ENCODE measurements at regions not wholly inside any gene's neighbourhood (a gene's known extent, or its start where the extent isn't known, plus 50 kb on each side); places are given as distances from the start of the nearest gene placed in this dataset.

DNA sequence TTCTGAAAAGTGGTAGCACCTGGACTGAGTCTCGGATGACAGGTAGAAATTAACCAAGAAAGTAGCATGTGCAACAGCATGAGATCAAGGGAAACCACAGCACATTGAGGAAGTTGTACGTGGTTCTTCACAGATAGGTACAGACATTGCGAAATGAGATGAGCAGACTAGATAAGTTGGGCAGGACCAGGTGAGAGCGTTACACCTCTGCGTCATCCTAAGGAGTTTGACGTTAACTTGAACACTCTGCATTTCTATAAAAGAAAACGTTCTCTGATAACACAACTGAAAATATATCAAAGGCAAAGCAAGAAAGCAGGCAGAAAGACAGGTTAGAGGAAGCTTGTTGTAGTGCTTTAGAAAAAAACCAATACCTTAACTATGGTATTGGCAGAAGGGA, 98.5 kb upstream of the RASSF8 start:
- TF ChIP-seq POLR2A (IDR thresholded peaks at IDR 0.05) = no peak
- TF ChIP-seq, protein P1, sequence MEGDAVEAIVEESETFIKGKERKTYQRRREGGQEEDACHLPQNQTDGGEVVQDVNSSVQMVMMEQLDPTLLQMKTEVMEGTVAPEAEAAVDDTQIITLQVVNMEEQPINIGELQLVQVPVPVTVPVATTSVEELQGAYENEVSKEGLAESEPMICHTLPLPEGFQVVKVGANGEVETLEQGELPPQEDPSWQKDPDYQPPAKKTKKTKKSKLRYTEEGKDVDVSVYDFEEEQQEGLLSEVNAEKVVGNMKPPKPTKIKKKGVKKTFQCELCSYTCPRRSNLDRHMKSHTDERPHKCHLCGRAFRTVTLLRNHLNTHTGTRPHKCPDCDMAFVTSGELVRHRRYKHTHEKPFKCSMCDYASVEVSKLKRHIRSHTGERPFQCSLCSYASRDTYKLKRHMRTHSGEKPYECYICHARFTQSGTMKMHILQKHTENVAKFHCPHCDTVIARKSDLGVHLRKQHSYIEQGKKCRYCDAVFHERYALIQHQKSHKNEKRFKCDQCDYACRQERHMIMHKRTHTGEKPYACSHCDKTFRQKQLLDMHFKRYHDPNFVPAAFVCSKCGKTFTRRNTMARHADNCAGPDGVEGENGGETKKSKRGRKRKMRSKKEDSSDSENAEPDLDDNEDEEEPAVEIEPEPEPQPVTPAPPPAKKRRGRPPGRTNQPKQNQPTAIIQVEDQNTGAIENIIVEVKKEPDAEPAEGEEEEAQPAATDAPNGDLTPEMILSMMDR (IDR thresholded peaks at IDR 0.05) = no peak
- Histone ChIP-seq H3K4me3 (no peak overlapping the region), H3K9me3 (replicated peaks in 1 of 3) (no peaks in the 10 kb centered on the region), H3K4me1 (replicated peaks in 1 of 2) (no peaks in the 10 kb centered on the region), H3K27ac (no peak overlapping the region), H3K36me3 (replicated peaks in 1 of 2) (no peaks in the 10 kb centered on the region), H3K27me3 (peaks cover 9% of the 10 kb centered on the region)
- intact Hi-C loops (cut with DNase I) = no loop called here
- WGBS, 4 donors = 66 to 81% (median 74%) methylated on average over 7 of the region's 7 CpGs
- DNase-seq = no peak

DNA sequence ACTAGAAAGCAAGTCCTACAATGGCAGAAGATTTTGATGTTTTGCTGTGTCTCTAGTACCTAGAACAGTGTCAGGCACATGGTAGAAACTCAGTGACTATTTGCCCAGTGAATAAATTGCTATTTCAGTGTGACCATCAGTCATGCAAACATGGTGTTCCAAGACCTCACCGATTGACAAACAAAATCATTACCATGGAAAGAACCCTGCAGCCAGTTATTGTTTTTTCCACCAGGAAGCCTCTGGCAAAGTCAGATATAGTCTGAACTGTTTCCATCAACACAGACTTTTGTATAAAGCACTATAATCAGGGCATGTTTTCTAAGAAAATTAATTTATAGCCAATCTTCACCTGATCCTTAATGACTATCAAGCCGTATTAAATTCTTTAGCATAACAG, 97.3 kb upstream of the RASSF8 start:
- Histone ChIP-seq H3K36me3 (replicated peaks in 1 of 2) (no peaks in the 10 kb centered on the region), H3K27me3 (peaks cover 9% of the 10 kb centered on the region), H3K4me1 (replicated peaks in 1 of 2) (no peaks in the 10 kb centered on the region), H3K9me3 (replicated peaks in 1 of 3) (no peaks in the 10 kb centered on the region), H3K27ac (no peak overlapping the region), H3K4me3 (no peak overlapping the region)
- no peak for DNase-seq
- TF ChIP-seq, protein P1 (IDR thresholded peaks at IDR 0.05) = no peak
- no peak for TF ChIP-seq POLR2A (IDR thresholded peaks at IDR 0.05)
- intact Hi-C loops (cut with DNase I) = no loop called here
- WGBS, 4 donors = 75 to 81% (median 80%) methylated on average over 2 of the region's 2 CpGs

DNA sequence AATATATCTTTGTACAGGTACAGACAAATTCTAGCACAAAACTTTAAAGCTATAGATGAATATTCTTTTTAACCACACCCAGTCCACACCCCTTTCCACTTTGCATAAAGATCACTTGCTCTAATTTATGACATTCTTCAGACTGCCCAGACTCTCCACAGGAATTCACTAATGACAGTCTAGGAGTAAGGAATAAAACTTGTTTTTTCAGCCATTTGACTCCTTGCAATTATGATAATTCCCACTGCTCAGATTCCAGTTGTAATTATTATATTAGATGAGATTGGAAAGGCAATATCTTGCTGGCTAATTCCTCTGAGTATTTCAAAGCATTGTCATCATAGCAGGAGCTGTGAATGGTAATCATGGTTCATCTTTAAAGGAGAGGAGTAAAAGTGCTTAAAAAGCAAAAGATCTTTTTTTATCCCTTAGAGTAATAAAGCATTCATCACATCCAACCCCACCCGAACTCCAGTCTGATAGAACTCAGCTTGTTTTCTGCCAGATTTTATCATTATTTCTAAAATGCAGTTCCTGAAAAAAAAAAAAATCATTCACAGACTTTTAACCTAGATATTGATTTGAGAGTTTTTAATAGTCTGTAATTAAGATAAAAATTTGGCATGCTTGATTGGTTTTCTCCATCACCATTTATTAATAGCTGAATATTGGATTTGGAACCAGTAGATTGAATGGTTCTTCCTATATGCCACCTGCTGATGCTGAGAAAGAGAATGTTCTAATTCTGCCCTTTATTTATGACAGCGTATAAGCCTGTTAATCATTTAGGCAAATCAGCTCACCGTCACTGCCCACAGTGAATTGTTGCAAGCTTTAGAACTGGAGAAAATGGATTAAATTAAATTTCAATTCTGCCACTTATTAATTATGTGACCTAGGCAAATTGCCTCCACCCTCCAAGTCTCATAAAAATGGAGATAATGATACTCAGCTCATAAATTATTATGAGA, 93.9 kb upstream of the RASSF8 start:
- Histone ChIP-seq H3K27me3 (peaks cover 9% of the 10 kb centered on the region), H3K9me3 (replicated peaks in 1 of 3) (no peaks in the 10 kb centered on the region), H3K27ac (no peak overlapping the region), H3K4me1 (replicated peaks in 1 of 2) (no peaks in the 10 kb centered on the region), H3K4me3 (no peak overlapping the region), H3K36me3 (replicated peaks in 1 of 2) (no peaks in the 10 kb centered on the region)
- 73 to 79% (median 78%) methylated on average over 3 of the region's 3 CpGs for WGBS, 4 donors
- intact Hi-C loops (cut with DNase I) = no loop called here
- no peak for TF ChIP-seq POLR2A (IDR thresholded peaks at IDR 0.05)
- no peak for DNase-seq

DNA sequence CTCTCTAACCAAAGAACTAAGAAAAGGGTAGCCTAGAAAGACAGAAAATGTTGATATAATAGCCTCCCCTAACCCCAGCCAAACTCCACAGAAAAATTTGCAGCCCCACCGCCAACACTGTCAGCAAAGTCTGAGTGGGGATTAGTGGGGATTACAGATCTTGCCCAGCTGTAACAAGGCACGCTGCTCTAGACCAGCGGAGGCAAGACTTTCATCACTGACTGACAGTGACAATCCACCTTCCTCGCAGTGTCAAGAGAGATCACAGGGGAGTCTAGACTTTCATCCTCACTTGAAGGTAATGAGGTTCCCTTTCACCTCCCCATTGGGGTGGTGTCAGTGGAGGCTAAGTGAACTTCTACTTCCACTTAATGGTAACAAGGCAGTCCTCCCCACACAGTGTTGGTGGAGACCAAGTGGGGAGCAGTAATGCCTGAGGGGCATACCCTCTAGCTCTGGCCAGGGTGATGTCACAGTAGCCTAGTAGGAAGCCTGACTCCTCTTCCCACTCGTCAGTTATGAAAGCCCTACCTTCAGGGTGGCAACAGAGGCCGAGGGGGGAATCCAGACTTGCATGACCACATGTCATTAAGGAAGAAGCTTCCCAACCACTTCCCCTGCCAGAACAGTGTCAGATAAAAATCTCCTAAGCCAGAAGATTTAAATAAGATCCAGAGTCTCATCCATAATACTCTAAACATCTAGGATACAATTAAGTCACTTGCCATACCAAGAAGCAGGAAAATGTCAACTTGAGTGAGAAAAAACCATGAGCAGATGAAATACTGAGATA, 91.7 kb upstream of the RASSF8 start:
- Histone ChIP-seq H3K4me3 (no peak overlapping the region), H3K27ac (no peak overlapping the region), H3K36me3 (replicated peaks in 1 of 2) (no peaks in the 10 kb centered on the region), H3K4me1 (replicated peaks in 1 of 2) (no peaks in the 10 kb centered on the region), H3K27me3 (peaks cover 9% of the 10 kb centered on the region), H3K9me3 (replicated peaks in 1 of 3) (no peaks in the 10 kb centered on the region)
- TF ChIP-seq POLR2A (IDR thresholded peaks at IDR 0.05) = no peak
- TF ChIP-seq, protein P1 (IDR thresholded peaks at IDR 0.05) = no peak
- intact Hi-C loops (cut with DNase I) = no loop called here
- no peak for DNase-seq
- WGBS, 4 donors = 75 to 89% (median 83%) methylated on average over 5 to 6 of the region's 6 CpGs

All from adrenal gland (tissue), 9 donors.